ENCODE measurements at regions not wholly inside any gene's neighbourhood (a gene's known extent, or its start where the extent isn't known, plus 50 kb on each side); places are given as distances from the start of the nearest gene placed in this dataset.
"Not testable (repeated sequence)": the region's sequence is repeated elsewhere in the genome, so short reads cannot be mapped to it uniquely, and the experiment has no call there.

GRCh38 chr3:177610686-177611633 lies 413.7 kb upstream of the TBL1XR1 start:
- peak; percentile 34 for DNase-seq

- DNase-seq: no peak
Observed at GRCh38 chr3:177611752-177612334, 414.6 kb upstream of the TBL1XR1 start.

- DNase-seq: no peak
Observed at GRCh38 chr3:177613901-177614300, 416.6 kb upstream of the TBL1XR1 start.

- DNase-seq: no peak
Observed at GRCh38 chr3:177615015-177615414, 417.7 kb upstream of the TBL1XR1 start.

- no peak for DNase-seq
Observed at GRCh38 chr3:177618873-177619733, 421.8 kb upstream of the TBL1XR1 start.

GRCh38 chr3:177620073-177620472 lies 422.8 kb upstream of the TBL1XR1 start:
- DNase-seq: no peak

GRCh38 chr3:177622520-177622919 lies 425.2 kb upstream of the TBL1XR1 start:
- DNase-seq: no peak

GRCh38 chr3:177622982-177623617 lies 425.8 kb upstream of the TBL1XR1 start:
- DNase-seq: no peak

- DNase-seq: no peak
Observed at GRCh38 chr3:177624528-177625495, 427.5 kb upstream of the TBL1XR1 start.

- no peak for DNase-seq
Observed at GRCh38 chr3:177626045-177626444, 428.8 kb upstream of the TBL1XR1 start.

- DNase-seq: not testable (repeated sequence)
Observed at GRCh38 chr3:177628095-177628719, 430.9 kb upstream of the TBL1XR1 start.

GRCh38 chr3:177629276-177629675 lies 432.0 kb upstream of the TBL1XR1 start:
- no peak for DNase-seq

GRCh38 chr3:177633671-177634207 lies 436.5 kb upstream of the TBL1XR1 start:
- DNase-seq: no peak

GRCh38 chr3:177635601-177636106 lies 438.4 kb upstream of the TBL1XR1 start:
- DNase-seq: not testable (repeated sequence)

- peak; percentile 23 for DNase-seq
Observed at GRCh38 chr3:177640319-177640965, 443.2 kb upstream of the TBL1XR1 start.

- no peak for DNase-seq
Observed at GRCh38 chr3:177641206-177641605, 443.9 kb upstream of the TBL1XR1 start.

- DNase-seq: no peak
Observed at GRCh38 chr3:177642042-177642803, 444.9 kb upstream of the TBL1XR1 start.

GRCh38 chr3:177642804-177643125 lies 445.5 kb upstream of the TBL1XR1 start:
- DNase-seq: no peak

GRCh38 chr3:177646749-177647148 lies 449.5 kb upstream of the TBL1XR1 start:
- no peak for DNase-seq
